H9 (cell line): ENCODE measurements at regions not wholly inside any gene's neighbourhood (a gene's known extent, or its start where the extent isn't known, plus 50 kb on each side); places are given as distances from the start of the nearest gene placed in this dataset.

Experiments used
- DNase-seq: peaks from one replicate; pipeline ENCODE4 v3.0.0-alpha.2; 2017
- H2AFZ ChIP-seq: one replicate; pipeline ENCODE4 v1.6.1; 2013; ENCODE audit warnings: mild to moderate bottlenecking, low read length, control low read depth, moderate library complexity
- H2AK5ac ChIP-seq: 2 replicates; pipeline ENCODE4 v1.6.1; 2013; ENCODE audit warnings: low read length, control low read depth, mixed read lengths; ENCODE audit not compliant: insufficient read length
- H2BK120ac ChIP-seq: one replicate; pipeline ENCODE4 v1.6.1; 2013; ENCODE audit warnings: low read depth, mild to moderate bottlenecking, low read length, control low read depth, inconsistent platforms; ENCODE audit not compliant: poor library complexity, severe bottlenecking
- H2BK12ac ChIP-seq: 2 replicates; pipeline ENCODE4 v1.6.1; 2013; ENCODE audit warnings: low read length, control low read depth, mixed read lengths, low read depth; ENCODE audit not compliant: insufficient read length
- H2BK15ac ChIP-seq: 2 replicates; pipeline ENCODE4 v1.6.1; 2013; ENCODE audit warnings: low read depth, low read length, control low read depth
- H2BK20ac ChIP-seq: one replicate; pipeline ENCODE4 v1.6.1; 2013; ENCODE audit warnings: low read depth, mild to moderate bottlenecking, low read length, control low read depth, inconsistent platforms; ENCODE audit not compliant: poor library complexity, severe bottlenecking
- H2BK5ac ChIP-seq: 2 replicates; pipeline ENCODE4 v1.6.1; 2013; ENCODE audit warnings: low read length, control low read depth, mixed read lengths; ENCODE audit not compliant: insufficient read length
- H3K14ac ChIP-seq: 2 replicates; pipeline ENCODE4 v1.6.1; 2013; ENCODE audit warnings: low read length, control low read depth; ENCODE audit not compliant: insufficient read depth
- H3K18ac ChIP-seq: 2 replicates; pipeline ENCODE4 v1.6.1; 2013; ENCODE audit warnings: low read depth, mild to moderate bottlenecking, mixed read lengths, low read length, control low read depth; ENCODE audit not compliant: insufficient read length
- H3K23ac ChIP-seq: 2 replicates; pipeline ENCODE4 v1.6.1; 2013; ENCODE audit warnings: low read length, control low read depth, mixed read lengths, low read depth; ENCODE audit not compliant: insufficient read length
- H3K23me2 ChIP-seq: 2 replicates; pipeline ENCODE4 v1.6.1; 2013; ENCODE audit warnings: low read depth, mild to moderate bottlenecking, mixed read lengths, low read length, control low read depth; ENCODE audit not compliant: insufficient read length, poor library complexity, severe bottlenecking
- H3K27ac ChIP-seq: 2 replicates; pipeline ENCODE4 v1.5.1; 2013; ENCODE audit warnings: low read length, control low read depth, mixed read lengths, low read depth; ENCODE audit not compliant: insufficient read length
- H3K27me3 ChIP-seq: 2 replicates; pipeline ENCODE4 v1.6.1; 2013; ENCODE audit warnings: low read length, control low read depth, inconsistent platforms; ENCODE audit not compliant: insufficient read depth
- H3K4ac ChIP-seq: 2 replicates; pipeline ENCODE4 v1.6.1; 2013; ENCODE audit warnings: low read depth, mild to moderate bottlenecking, control low read depth, inconsistent platforms, low read length, moderate library complexity
- H3K4me1 ChIP-seq: 2 replicates; pipeline ENCODE4 v1.6.1; 2013; ENCODE audit warnings: low read length, control low read depth, inconsistent platforms; ENCODE audit not compliant: insufficient read depth
- H3K4me2 ChIP-seq: 2 replicates; pipeline ENCODE4 v1.6.1; 2013; ENCODE audit warnings: low read length, control low read depth, mixed read lengths; ENCODE audit not compliant: insufficient read length, insufficient read depth
- H3K56ac ChIP-seq: 2 replicates; pipeline ENCODE4 v1.6.1; 2013; ENCODE audit warnings: low read depth, mild to moderate bottlenecking, mixed read lengths, low read length, control low read depth; ENCODE audit not compliant: insufficient read length
- H3K79me1 ChIP-seq: 2 replicates; pipeline ENCODE4 v1.6.1; 2013; ENCODE audit warnings: low read depth, mild to moderate bottlenecking, moderate library complexity, low read length, control low read depth, inconsistent platforms; ENCODE audit not compliant: insufficient read depth, poor library complexity, severe bottlenecking
- H3K79me2 ChIP-seq: 2 replicates; pipeline ENCODE4 v1.6.1; 2013; ENCODE audit warnings: low read length, control low read depth, inconsistent platforms; ENCODE audit not compliant: insufficient read depth
- H3K9ac ChIP-seq: 2 replicates; pipeline ENCODE4 v1.6.1; 2013; ENCODE audit warnings: low read length, control low read depth, mixed read lengths; ENCODE audit not compliant: insufficient read length; ENCODE audit errors: extremely low read depth
- H3K9me3 ChIP-seq: one replicate; pipeline ENCODE4 v1.6.1; 2013; ENCODE audit warnings: low read depth, low read length, inconsistent platforms; ENCODE audit not compliant: control insufficient read depth
- H3T11ph ChIP-seq: one replicate; pipeline ENCODE4 v1.6.1; 2013; ENCODE audit warnings: mild to moderate bottlenecking, low read length, control low read depth, inconsistent platforms
- H4K20me1 ChIP-seq: one replicate; pipeline ENCODE4 v1.6.1; 2013; ENCODE audit not compliant: control insufficient read depth, insufficient read length, insufficient read depth
- H4K5ac ChIP-seq: 2 replicates; pipeline ENCODE4 v1.6.1; 2013; ENCODE audit warnings: low read depth, mild to moderate bottlenecking, mixed read lengths, low read length, control low read depth; ENCODE audit not compliant: insufficient read length
- H4K8ac ChIP-seq: replicated peaks from 2 replicates; pipeline ENCODE4 v1.6.1; 2013; ENCODE audit warnings: low read length, control low read depth, mixed read lengths, low read depth; ENCODE audit not compliant: insufficient read length
- H4K91ac ChIP-seq: 2 replicates; pipeline ENCODE4 v1.6.1; 2013; ENCODE audit warnings: low read depth, mild to moderate bottlenecking, moderate library complexity, mixed read lengths, low read length, control low read depth; ENCODE audit not compliant: insufficient read length
- H3K27ac Mint-ChIP-seq, 3 experiments: 2 replicates in 2 of 3; 3 replicates in 1 of 3; pipeline ENCODE4 v1.8.0; 2020 to 2021; ENCODE audit warnings: mixed read lengths in 3 of 3, mild to moderate bottlenecking in 1 of 3, moderate library complexity in 1 of 3
- H3K27me3 Mint-ChIP-seq: 2 replicates; pipeline ENCODE4 v1.8.0; 2021; ENCODE audit warnings: low read depth, mild to moderate bottlenecking, moderate library complexity, mixed read lengths
- H3K36me3 Mint-ChIP-seq, 3 experiments: 2 replicates in 2 of 3; 3 replicates in 1 of 3; pipeline ENCODE4 v1.8.0; 2020 to 2021; ENCODE audit warnings: low read depth in 3 of 3, mixed read lengths in 3 of 3; ENCODE audit not compliant: insufficient read depth in 1 of 3
- H3K4me1 Mint-ChIP-seq, 2 experiments: 2 replicates each; pipeline ENCODE4 v1.8.0; 2020; ENCODE audit warnings: mixed read lengths in 2 of 2
- H3K4me3 Mint-ChIP-seq, 2 experiments: 2 replicates in 1 of 2; 3 replicates in 1 of 2; pipeline ENCODE4 v1.8.0; 2020 to 2021; ENCODE audit warnings: mild to moderate bottlenecking in 2 of 2, mixed read lengths in 2 of 2, moderate library complexity in 1 of 2
- H3K9me3 Mint-ChIP-seq, 2 experiments: 2 replicates in 1 of 2; 3 replicates in 1 of 2; pipeline ENCODE4 v1.8.0; 2020; ENCODE audit warnings: mild to moderate bottlenecking in 2 of 2, mixed read lengths in 2 of 2, moderate library complexity in 1 of 2
- WGBS: extraction: QIAGEN DNeasy Blood & Tissue Kit; methylation state at CpG from one replicate; pipeline ENCODE4 v1.1.7; 2013; ENCODE audit warnings: missing lambda C conversion rate, low lambda C conversion rate, mixed read lengths; ENCODE audit not compliant: insufficient read length; ENCODE audit errors: extremely low coverage; 5-methylcytosine and 5-hydroxymethylcytosine counted together
- TF ChIP-seq, protein P1 (sequence below): fragments of 200-600 bp; sonication (generic); conservative IDR thresholded peaks from 3 replicates; pipeline ENCODE4 v1.8.0; 2021; ENCODE audit warnings: antibody characterized with exemption, mild to moderate bottlenecking

DNA sequence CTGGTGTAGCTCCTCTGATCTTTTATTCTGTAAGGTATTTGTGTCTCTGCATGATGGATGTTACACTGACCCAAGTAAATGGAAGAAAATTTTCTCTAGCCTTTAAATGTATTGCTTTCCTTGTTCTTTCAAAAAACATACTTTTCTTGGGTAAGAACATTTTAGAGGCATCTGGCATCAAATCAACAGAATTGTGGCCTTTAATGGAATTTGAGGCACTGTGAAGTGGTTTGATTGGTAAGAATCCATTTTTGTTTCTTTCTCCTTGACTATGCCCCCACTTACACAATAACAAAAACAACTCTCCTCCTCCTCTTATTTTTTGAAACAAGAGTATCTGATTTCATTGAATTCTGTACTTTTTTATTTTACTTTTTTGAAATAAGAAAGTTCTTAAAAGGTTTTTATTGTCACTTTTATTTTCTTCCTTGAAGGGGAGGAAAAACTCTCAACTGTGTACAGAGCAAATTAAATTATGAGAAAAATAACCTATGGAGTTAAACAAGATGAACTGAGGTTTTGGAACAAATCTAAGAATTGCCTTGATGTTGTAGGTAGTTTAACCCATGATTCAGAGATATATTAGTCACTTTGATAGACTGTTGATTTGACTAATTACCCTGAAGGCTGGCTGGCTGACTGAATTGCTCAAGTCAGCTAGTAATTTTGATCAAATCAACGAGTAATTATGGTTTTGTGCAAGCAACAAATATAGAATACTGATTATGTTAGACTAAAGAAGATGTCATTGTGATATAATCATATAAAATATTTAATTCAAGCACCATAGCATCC lies 146.4 kb downstream of the FHIP1A start:
- no peak overlapping the region for H3K4me2 ChIP-seq
- H2BK12ac ChIP-seq = no peak overlapping the region
- no peaks in the 10 kb centered on the region for H4K20me1 ChIP-seq
- no peak overlapping the region for H2AK5ac ChIP-seq
- no peaks in the 10 kb centered on the region for H3K79me1 ChIP-seq
- no peak overlapping the region for H3K4ac ChIP-seq
- no peak overlapping the region for H3K56ac ChIP-seq
- Mint-ChIP-seq H3K36me3 (peaks cover 5 to 13% (median 12%) of the 10 kb centered on the region in 3 experiments; a peak in 6 of 7 replicates), H3K4me3 (no peak overlapping the region), H3K27me3 (no peaks in the 10 kb centered on the region), H3K9me3 (peaks cover 5 to 12% of the 10 kb centered on the region in 2 experiments; a peak in 4 of 5 replicates), H3K27ac (no peak overlapping the region; a peak in 1 of 7 replicates), H3K4me1 (peaks cover 19 to 29% of the 10 kb centered on the region in 2 experiments)
- H3T11ph ChIP-seq = no peak overlapping the region
- no peaks in the 10 kb centered on the region; the same call in 1 of the 2 replicates for H3K79me2 ChIP-seq
- no peak overlapping the region for H2BK5ac ChIP-seq
- no peak overlapping the region for H2BK15ac ChIP-seq
- H3K14ac ChIP-seq = no peak overlapping the region
- H3K27me3 ChIP-seq = no peaks in the 10 kb centered on the region
- no peak overlapping the region for H4K91ac ChIP-seq
- no peak overlapping the region for H2BK20ac ChIP-seq
- no peak overlapping the region for H3K9ac ChIP-seq
- TF ChIP-seq, protein P1, sequence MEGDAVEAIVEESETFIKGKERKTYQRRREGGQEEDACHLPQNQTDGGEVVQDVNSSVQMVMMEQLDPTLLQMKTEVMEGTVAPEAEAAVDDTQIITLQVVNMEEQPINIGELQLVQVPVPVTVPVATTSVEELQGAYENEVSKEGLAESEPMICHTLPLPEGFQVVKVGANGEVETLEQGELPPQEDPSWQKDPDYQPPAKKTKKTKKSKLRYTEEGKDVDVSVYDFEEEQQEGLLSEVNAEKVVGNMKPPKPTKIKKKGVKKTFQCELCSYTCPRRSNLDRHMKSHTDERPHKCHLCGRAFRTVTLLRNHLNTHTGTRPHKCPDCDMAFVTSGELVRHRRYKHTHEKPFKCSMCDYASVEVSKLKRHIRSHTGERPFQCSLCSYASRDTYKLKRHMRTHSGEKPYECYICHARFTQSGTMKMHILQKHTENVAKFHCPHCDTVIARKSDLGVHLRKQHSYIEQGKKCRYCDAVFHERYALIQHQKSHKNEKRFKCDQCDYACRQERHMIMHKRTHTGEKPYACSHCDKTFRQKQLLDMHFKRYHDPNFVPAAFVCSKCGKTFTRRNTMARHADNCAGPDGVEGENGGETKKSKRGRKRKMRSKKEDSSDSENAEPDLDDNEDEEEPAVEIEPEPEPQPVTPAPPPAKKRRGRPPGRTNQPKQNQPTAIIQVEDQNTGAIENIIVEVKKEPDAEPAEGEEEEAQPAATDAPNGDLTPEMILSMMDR = no peak
- H4K8ac ChIP-seq = no peak overlapping the region
- no peak overlapping the region for H2BK120ac ChIP-seq
- no peak for DNase-seq
- no peaks in the 10 kb centered on the region; the same call in 1 of the 2 replicates for H3K4me1 ChIP-seq
- no peak overlapping the region for H3K18ac ChIP-seq
- H3K23ac ChIP-seq = no peak overlapping the region
- no peaks in the 10 kb centered on the region for H3K23me2 ChIP-seq
- no CpG with 5 or more reads among the region's 1 CpG for WGBS
- no peak overlapping the region for H4K5ac ChIP-seq
- no peak overlapping the region for H3K27ac ChIP-seq
- no peaks in the 10 kb centered on the region for H3K9me3 ChIP-seq
- no peak overlapping the region for H2AFZ ChIP-seq
